Activated CD8-positive, alpha-beta T cell treated with anti-CD3 and anti-CD28 coated beads, Interleukin-2, amount 10 ng/mL, durations not matched to agents 7 days and 5 days (primary cell): ENCODE measurements at regions not wholly inside any gene's neighbourhood (a gene's known extent, or its start where the extent isn't known, plus 50 kb on each side); places are given as distances from the start of the nearest gene placed in this dataset.

Source experiments
- ATAC-seq: fragments of 150-1000 bp; cut with Tn5 transposase; one replicate; pipeline ENCODE4 v1.10.0; 2021; ENCODE audit warnings: moderate library complexity
- CTCF ChIA-PET: fragments of 350-600 bp; sonication (Branson Sonifier 250); formaldehyde crosslinking; loops from one replicate; lab custom pipeline; 2021; ENCODE audit warnings: antibody characterized with exemption; lab: Charles Lee
- POLR2A ChIA-PET: fragments of 350-600 bp; sonication (Branson Sonifier 250); formaldehyde crosslinking; loops from one replicate; lab custom pipeline; 2021; ENCODE audit warnings: antibody characterized with exemption; lab: Charles Lee
- DNase-seq: peaks from one replicate; pipeline ENCODE4 v3.0.0-alpha.2; 2020
- H3K27ac Mint-ChIP-seq: one replicate; pipeline ENCODE4 v1.8.0; 2021; ENCODE audit warnings: mild to moderate bottlenecking, mixed read lengths
- H3K27me3 Mint-ChIP-seq: one replicate; pipeline ENCODE4 v1.8.0; 2021; ENCODE audit warnings: low read depth, mixed read lengths
- H3K36me3 Mint-ChIP-seq: one replicate; pipeline ENCODE4 v1.8.0; 2021; ENCODE audit warnings: low read depth, mixed read lengths
- H3K4me1 Mint-ChIP-seq: one replicate; pipeline ENCODE4 v1.8.0; 2021; ENCODE audit warnings: low read depth, mixed read lengths
- H3K4me3 Mint-ChIP-seq: one replicate; pipeline ENCODE4 v1.8.0; 2021; ENCODE audit warnings: mild to moderate bottlenecking, mixed read lengths
- H3K9me3 Mint-ChIP-seq: one replicate; pipeline ENCODE4 v1.8.0; 2022; ENCODE audit warnings: mixed read lengths; ENCODE audit not compliant: insufficient read depth

DNA sequence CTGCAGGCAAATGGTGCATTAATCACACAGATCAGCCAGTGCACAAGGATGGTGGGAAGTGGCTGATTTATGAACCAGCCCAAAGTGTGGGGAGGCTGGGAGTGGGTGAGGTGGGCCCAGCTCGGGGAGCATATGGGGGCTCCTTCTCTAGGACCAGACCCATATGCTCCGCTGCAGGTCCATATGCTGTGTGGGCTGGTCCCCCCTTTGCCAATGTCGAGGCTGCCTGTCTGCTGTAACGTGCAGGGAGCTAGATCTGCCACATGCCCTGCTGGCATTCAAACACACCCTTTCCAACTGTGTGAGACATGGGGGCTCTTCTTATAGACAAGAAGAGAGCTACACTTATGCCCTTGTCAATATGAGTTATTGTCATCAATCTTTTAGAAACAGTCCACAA, 566.3 kb downstream of the DHX35 start:
- ATAC-seq (no peak), DNase-seq (no peak)
- no peaks in the 10 kb centered on the region for H3K36me3 Mint-ChIP-seq
- H3K27me3 Mint-ChIP-seq, result no peaks in the 10 kb centered on the region
- H3K4me1 Mint-ChIP-seq, result no peaks in the 10 kb centered on the region
- H3K27ac Mint-ChIP-seq, result no peak overlapping the region
- ChIA-PET POLR2A (no interaction called here), CTCF (no interaction called here)
- H3K9me3 Mint-ChIP-seq, result no peaks in the 10 kb centered on the region
- no peak overlapping the region for H3K4me3 Mint-ChIP-seq

GRCh38 chr20:39524371-39524911, 562.3 kb downstream of the DHX35 start:
- H3K36me3 Mint-ChIP-seq, result no peaks in the 10 kb centered on the region
- H3K9me3 Mint-ChIP-seq, result no peaks in the 10 kb centered on the region
- H3K27me3 Mint-ChIP-seq, result no peaks in the 10 kb centered on the region
- H3K4me3 Mint-ChIP-seq, result no peak overlapping the region
- no peaks in the 10 kb centered on the region for H3K4me1 Mint-ChIP-seq
- DNase-seq (no peak), ATAC-seq (no peak)
- no peak overlapping the region for H3K27ac Mint-ChIP-seq
- ChIA-PET POLR2A (no interaction called here), CTCF (no interaction called here)

DNA sequence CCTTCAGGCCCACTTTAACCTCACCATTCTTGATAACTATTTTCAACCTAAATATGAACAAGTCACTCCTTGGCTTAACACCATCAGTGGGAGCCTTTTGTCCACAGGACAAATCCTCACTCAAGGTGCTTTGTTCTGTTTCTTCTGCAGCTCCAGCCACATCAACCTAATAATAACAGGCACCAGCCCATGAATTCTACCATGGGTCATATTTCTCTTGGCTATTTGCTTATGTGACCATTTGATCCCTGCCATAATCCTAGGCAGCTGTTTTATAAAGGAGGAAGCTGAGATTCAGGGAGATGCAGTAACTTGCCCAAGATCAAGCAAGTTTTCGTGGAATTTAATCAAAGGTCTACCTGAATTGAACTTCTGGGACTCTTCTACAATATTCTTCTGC, 561.3 kb downstream of the DHX35 start:
- Mint-ChIP-seq H3K9me3 (no peaks in the 10 kb centered on the region), H3K27me3 (no peaks in the 10 kb centered on the region), H3K36me3 (no peaks in the 10 kb centered on the region), H3K4me1 (no peaks in the 10 kb centered on the region), H3K4me3 (no peak overlapping the region), H3K27ac (no peak overlapping the region)
- ChIA-PET CTCF (no interaction called here), POLR2A (no interaction called here)
- ATAC-seq (no peak), DNase-seq (no peak)

- ChIA-PET POLR2A (no interaction called here), CTCF (no interaction called here)
- no peak overlapping the region for H3K27ac Mint-ChIP-seq
- ATAC-seq (no peak), DNase-seq (no peak)
- H3K4me3 Mint-ChIP-seq, result no peak overlapping the region
- no peaks in the 10 kb centered on the region for H3K9me3 Mint-ChIP-seq
- no peaks in the 10 kb centered on the region for H3K36me3 Mint-ChIP-seq
- H3K4me1 Mint-ChIP-seq, result no peaks in the 10 kb centered on the region
- no peaks in the 10 kb centered on the region for H3K27me3 Mint-ChIP-seq
Observed at GRCh38 chr20:39518654-39519053, 556.5 kb downstream of the DHX35 start.

GRCh38 chr20:39516964-39517363, 554.8 kb downstream of the DHX35 start:
- Mint-ChIP-seq H3K27me3 (no peaks in the 10 kb centered on the region), H3K9me3 (no peaks in the 10 kb centered on the region), H3K27ac (no peak overlapping the region), H3K36me3 (no peaks in the 10 kb centered on the region), H3K4me1 (no peaks in the 10 kb centered on the region), H3K4me3 (no peak overlapping the region)
- POLR2A ChIA-PET, result no interaction called here
- CTCF ChIA-PET, result no interaction called here
- ATAC-seq, result no peak
- no peak for DNase-seq

DNA sequence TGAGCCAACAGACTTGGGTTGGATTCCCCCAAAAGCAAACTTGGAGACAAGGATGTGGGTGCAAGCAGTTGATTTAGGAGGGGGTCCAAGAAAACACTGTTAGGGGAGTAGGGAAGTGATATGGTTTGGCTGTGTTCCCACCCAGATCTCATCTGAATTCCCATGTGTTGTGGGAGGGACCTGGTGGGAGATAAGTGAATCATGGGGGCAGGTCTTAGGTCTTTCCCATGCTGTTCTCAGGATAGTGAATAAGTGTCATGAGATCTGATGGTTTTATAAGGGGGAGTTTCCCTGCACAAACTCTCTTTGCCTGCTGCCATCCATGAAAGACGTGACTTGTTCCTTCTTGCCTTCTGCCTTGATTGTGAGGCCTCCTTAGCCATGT, 542.6 kb downstream of the DHX35 start:
- DNase-seq, result no peak
- Mint-ChIP-seq H3K4me3 (no peak overlapping the region), H3K4me1 (no peaks in the 10 kb centered on the region), H3K36me3 (no peaks in the 10 kb centered on the region), H3K9me3 (no peaks in the 10 kb centered on the region), H3K27ac (no peak overlapping the region), H3K27me3 (no peaks in the 10 kb centered on the region)
- ChIA-PET POLR2A (no interaction called here), CTCF (no interaction called here)
- no peak for ATAC-seq

GRCh38 chr20:39503902-39504709, 542.0 kb downstream of the DHX35 start:
- Mint-ChIP-seq H3K4me1 (no peaks in the 10 kb centered on the region), H3K36me3 (no peaks in the 10 kb centered on the region), H3K4me3 (no peak overlapping the region), H3K27ac (no peak overlapping the region), H3K27me3 (no peaks in the 10 kb centered on the region), H3K9me3 (no peaks in the 10 kb centered on the region)
- DNase-seq, result no peak
- no peak for ATAC-seq
- CTCF ChIA-PET, result no interaction called here
- POLR2A ChIA-PET, result no interaction called here

DNA sequence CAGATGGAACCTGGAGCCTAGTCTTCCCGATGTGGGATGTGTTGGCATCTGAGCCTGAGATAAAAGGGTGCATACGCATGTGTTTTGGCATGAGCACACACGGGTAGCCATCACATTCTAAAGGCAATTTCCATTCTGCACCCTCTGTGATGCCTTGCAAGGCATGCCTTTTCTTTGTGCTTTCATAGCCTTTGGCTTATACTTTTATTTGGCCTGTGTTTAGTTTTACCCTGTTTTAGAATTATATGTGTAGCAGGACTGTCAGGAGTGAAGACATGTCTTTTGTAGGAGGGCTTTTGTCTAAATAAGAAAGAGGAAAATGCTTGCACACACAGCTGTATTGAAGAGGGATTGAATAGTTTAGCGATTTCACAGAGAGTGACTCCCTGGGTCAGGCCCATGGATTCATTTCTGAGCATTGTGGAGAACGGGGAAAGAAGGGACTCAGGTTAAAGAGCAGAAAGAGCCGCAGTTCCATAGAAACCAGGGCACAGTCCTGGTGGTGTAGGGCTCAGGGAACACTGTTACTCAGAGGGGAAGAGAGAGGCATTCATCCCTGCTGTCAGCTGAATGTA, 530.2 kb downstream of the DHX35 start:
- no peak overlapping the region for H3K27ac Mint-ChIP-seq
- no peak overlapping the region for H3K4me3 Mint-ChIP-seq
- no peak for ATAC-seq
- ChIA-PET CTCF (no interaction called here), POLR2A (no interaction called here)
- no peak for DNase-seq
- no peaks in the 10 kb centered on the region for H3K9me3 Mint-ChIP-seq
- H3K27me3 Mint-ChIP-seq, result no peaks in the 10 kb centered on the region
- no peaks in the 10 kb centered on the region for H3K36me3 Mint-ChIP-seq
- no peaks in the 10 kb centered on the region for H3K4me1 Mint-ChIP-seq

DNA sequence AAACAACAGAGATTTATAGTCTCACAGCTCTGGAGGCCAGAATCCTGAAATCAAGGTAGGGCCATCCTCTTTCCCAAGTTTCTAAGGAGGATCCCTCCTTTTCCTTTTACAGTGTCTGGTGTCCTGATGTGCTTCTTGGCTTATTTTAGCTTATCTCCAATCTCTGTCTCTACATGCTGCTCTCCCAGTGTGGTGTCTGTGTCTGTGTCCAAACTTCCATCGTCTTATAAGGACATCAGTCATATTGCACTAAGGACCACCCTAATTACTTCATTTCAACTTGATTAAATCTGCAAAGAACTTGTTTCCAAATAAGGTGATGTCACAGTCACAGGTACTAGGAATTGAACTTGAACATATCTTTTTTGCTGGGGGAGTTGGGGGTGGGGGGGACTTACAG, 529.6 kb downstream of the DHX35 start:
- DNase-seq (no peak), ATAC-seq (no peak)
- no peaks in the 10 kb centered on the region for H3K4me1 Mint-ChIP-seq
- H3K4me3 Mint-ChIP-seq, result no peak overlapping the region
- POLR2A ChIA-PET, result no interaction called here
- H3K27ac Mint-ChIP-seq, result no peak overlapping the region
- no peaks in the 10 kb centered on the region for H3K27me3 Mint-ChIP-seq
- CTCF ChIA-PET, result no interaction called here
- H3K36me3 Mint-ChIP-seq, result no peaks in the 10 kb centered on the region
- no peaks in the 10 kb centered on the region for H3K9me3 Mint-ChIP-seq

- no peaks in the 10 kb centered on the region for H3K9me3 Mint-ChIP-seq
Observed at GRCh38 chr20:39489986-39490560, 527.9 kb downstream of the DHX35 start.

GRCh38 chr20:39480276-39481043, 518.3 kb downstream of the DHX35 start:
- H3K27me3 Mint-ChIP-seq, result no peaks in the 10 kb centered on the region
- DNase-seq, result no peak
- no peak for ATAC-seq
- ChIA-PET CTCF (no interaction called here), POLR2A (no interaction called here)
- H3K4me1 Mint-ChIP-seq, result no peaks in the 10 kb centered on the region
- no peak overlapping the region for H3K4me3 Mint-ChIP-seq
- no peaks in the 10 kb centered on the region for H3K9me3 Mint-ChIP-seq
- no peaks in the 10 kb centered on the region for H3K36me3 Mint-ChIP-seq
- H3K27ac Mint-ChIP-seq, result no peak overlapping the region

More at GRCh38 chr20:39489986-39490560, 527.9 kb downstream of the DHX35 start:
- Mint-ChIP-seq H3K27ac (no peak overlapping the region), H3K4me3 (no peak overlapping the region), H3K4me1 (no peaks in the 10 kb centered on the region), H3K36me3 (no peaks in the 10 kb centered on the region), H3K27me3 (no peaks in the 10 kb centered on the region)
- ATAC-seq, result no peak
- CTCF ChIA-PET, result no interaction called here
- POLR2A ChIA-PET, result no interaction called here
- no peak for DNase-seq
